SU-DHL-6 (cell line): ENCODE measurements at regions not wholly inside any gene's neighbourhood (a gene's known extent, or its start where the extent isn't known, plus 50 kb on each side); places are given as distances from the start of the nearest gene placed in this dataset.
"Not testable (repeated sequence)": the region's sequence is repeated elsewhere in the genome, so short reads cannot be mapped to it uniquely, and the experiment has no call there.

ENCODE experiments used
- H2AFZ ChIP-seq: fragments of 200-600 bp; sonication (generic); 2 replicates; pipeline ENCODE4 v1.6.1; 2014; ENCODE audit warnings: low read depth, mild to moderate bottlenecking, moderate library complexity, mixed read lengths, antibody characterized with exemption, low read length; ENCODE audit not compliant: severe bottlenecking
- H3F3A ChIP-seq: fragments of 200-600 bp; shearing (Covaris generic); 2 replicates; pipeline ENCODE4 v1.6.0; 2016; ENCODE audit warnings: antibody characterized with exemption, mild to moderate bottlenecking; ENCODE audit not compliant: insufficient read depth
- H3K27ac ChIP-seq: fragments of 200-600 bp; sonication (generic); 2 replicates; pipeline ENCODE4 v1.5.1; 2016; ENCODE audit warnings: low read depth, mild to moderate bottlenecking, low read length, moderate library complexity, mixed read lengths
- H3K27me3 ChIP-seq: fragments of 200-600 bp; sonication (generic), shearing (Covaris generic); 2 replicates; pipeline ENCODE4 v1.6.0; 2014; ENCODE audit warnings: mild to moderate bottlenecking, low read length
- H3K36me3 ChIP-seq: fragments of 200-600 bp; sonication (generic); 2 replicates; pipeline ENCODE4 v1.6.1; 2014; ENCODE audit warnings: mild to moderate bottlenecking, low read length, mixed read lengths
- H3K4me2 ChIP-seq: fragments of 300-600, 200-600 bp; shearing (Covaris generic), sonication (generic); 2 replicates; pipeline ENCODE4 v1.6.0; 2014; ENCODE audit warnings: low read length, low read depth, mild to moderate bottlenecking; ENCODE audit not compliant: poor library complexity, severe bottlenecking
- H3K4me3 ChIP-seq: fragments of 200-600 bp; sonication (generic); 2 replicates; pipeline ENCODE4 v1.5.1; 2014; ENCODE audit warnings: antibody characterized with exemption, low read length, mild to moderate bottlenecking, mixed read lengths; ENCODE audit not compliant: insufficient read depth, poor library complexity, severe bottlenecking
- H3K79me2 ChIP-seq: fragments of 200-600 bp; sonication (generic); 2 replicates; pipeline ENCODE4 v1.6.1; 2014; ENCODE audit warnings: mild to moderate bottlenecking, low read length, moderate library complexity; ENCODE audit not compliant: insufficient read depth
- H3K9ac ChIP-seq: fragments of 200-600 bp; sonication (generic); 2 replicates; pipeline ENCODE4 v1.7.0; 2014; ENCODE audit warnings: mild to moderate bottlenecking, low read length
- H3K9me2 ChIP-seq: fragments of 200-600 bp; sonication (generic); replicated peaks from 2 replicates; pipeline ENCODE4 v1.6.1; 2014; ENCODE audit warnings: low read length; ENCODE audit not compliant: insufficient read depth
- H3K9me3 ChIP-seq: fragments of 200-600 bp; sonication (generic); 2 replicates; pipeline ENCODE4 v1.6.1; 2014; ENCODE audit warnings: low read length, mixed read lengths; ENCODE audit not compliant: insufficient read depth
- H4K20me1 ChIP-seq: fragments of 200-600 bp; sonication (generic); 2 replicates; pipeline ENCODE4 v1.6.1; 2014; ENCODE audit warnings: low read depth, mild to moderate bottlenecking, antibody characterized with exemption, low read length, moderate library complexity, mixed read lengths
- CTCF ChIP-seq: fragments of 200-600 bp; sonication (generic); IDR thresholded peaks from one replicate; pipeline ENCODE4 v1.5.1; 2017; ENCODE audit warnings: antibody characterized with exemption, mild to moderate bottlenecking, low read length, moderate library complexity; ENCODE audit not compliant: insufficient read depth, poor library complexity, severe bottlenecking
- EZH2phosphoT487 ChIP-seq: fragments of 200-600 bp; sonication (generic), shearing (Covaris generic); conservative IDR thresholded peaks from 2 replicates; pipeline ENCODE4 v1.6.1; 2018; ENCODE audit warnings: mild to moderate bottlenecking, antibody characterized with exemption, low read length, moderate library complexity, mixed read lengths

GRCh38 chr3:135582800-135583199 lies 382.7 kb upstream of the PPP2R3A start:
- Histone ChIP-seq H3K4me2 (no peak overlapping the region), H3F3A (no peaks in the 10 kb centered on the region), H4K20me1 (no peaks in the 10 kb centered on the region), H2AFZ (no peak overlapping the region), H3K9me3 (no peaks in the 10 kb centered on the region), H3K27ac (no peak overlapping the region), H3K4me3 (no peak overlapping the region), H3K36me3 (no peaks in the 10 kb centered on the region), H3K27me3 (no peaks in the 10 kb centered on the region), H3K79me2 (no peaks in the 10 kb centered on the region), H3K9ac (no peak overlapping the region), H3K9me2 (no peaks in the 10 kb centered on the region)
- TF ChIP-seq EZH2phosphoT487 (no peak), CTCF (no peak)

GRCh38 chr3:135596563-135596962 lies 369.0 kb upstream of the PPP2R3A start:
- TF ChIP-seq CTCF (no peak), EZH2phosphoT487 (no peak)

GRCh38 chr3:135597855-135598254 lies 367.7 kb upstream of the PPP2R3A start:
- Histone ChIP-seq H3K9me3 (no peaks in the 10 kb centered on the region), H3K4me3 (no peak overlapping the region), H3K79me2 (no peaks in the 10 kb centered on the region), H2AFZ (no peak overlapping the region), H3K9ac (no peak overlapping the region), H3K36me3 (no peaks in the 10 kb centered on the region), H3F3A (no peaks in the 10 kb centered on the region), H3K9me2 (no peaks in the 10 kb centered on the region), H3K4me2 (no peak overlapping the region), H3K27me3 (no peaks in the 10 kb centered on the region), H4K20me1 (no peaks in the 10 kb centered on the region), H3K27ac (no peak overlapping the region)
- TF ChIP-seq EZH2phosphoT487 = no peak
- TF ChIP-seq CTCF = no peak

More at GRCh38 chr3:135596563-135596962, 369.0 kb upstream of the PPP2R3A start:
- no peak overlapping the region for H3K9ac ChIP-seq
- no peaks in the 10 kb centered on the region for H4K20me1 ChIP-seq
- H3K36me3 ChIP-seq = no peaks in the 10 kb centered on the region
- H3K9me2 ChIP-seq = no peaks in the 10 kb centered on the region
- no peaks in the 10 kb centered on the region for H3K27me3 ChIP-seq
- no peaks in the 10 kb centered on the region for H3F3A ChIP-seq
- H2AFZ ChIP-seq = no peak overlapping the region
- H3K4me2 ChIP-seq = no peak overlapping the region
- no peaks in the 10 kb centered on the region for H3K9me3 ChIP-seq
- no peak overlapping the region for H3K27ac ChIP-seq
- H3K4me3 ChIP-seq = no peak overlapping the region
- no peaks in the 10 kb centered on the region for H3K79me2 ChIP-seq

- H3K9ac ChIP-seq = no peak overlapping the region
- no peak overlapping the region for H2AFZ ChIP-seq
- no peaks in the 10 kb centered on the region for H3F3A ChIP-seq
- H3K9me3 ChIP-seq = no peaks in the 10 kb centered on the region
- H3K36me3 ChIP-seq = no peaks in the 10 kb centered on the region
- H4K20me1 ChIP-seq = no peaks in the 10 kb centered on the region
- no peak overlapping the region for H3K4me3 ChIP-seq
- no peaks in the 10 kb centered on the region for H3K9me2 ChIP-seq
- H3K27ac ChIP-seq = no peak overlapping the region
- no peaks in the 10 kb centered on the region for H3K27me3 ChIP-seq
- no peak for TF ChIP-seq CTCF
- TF ChIP-seq EZH2phosphoT487 = no peak
- no peaks in the 10 kb centered on the region for H3K79me2 ChIP-seq
- no peak overlapping the region for H3K4me2 ChIP-seq
Measured at GRCh38 chr3:135598597-135598996, 366.9 kb upstream of the PPP2R3A start.

- not testable (repeated sequence) for H3K9me3 ChIP-seq, H3K36me3 ChIP-seq, H4K20me1 ChIP-seq, H3K4me2 ChIP-seq, H3K27ac ChIP-seq, H3F3A ChIP-seq, H3K9ac ChIP-seq, H3K9me2 ChIP-seq, H3K4me3 ChIP-seq, H2AFZ ChIP-seq, H3K79me2 ChIP-seq, H3K27me3 ChIP-seq
Measured at GRCh38 chr3:135604512-135604911, 361.0 kb upstream of the PPP2R3A start.
